H1 (cell line): ENCODE measurements at regions not wholly inside any gene's neighbourhood (a gene's known extent, or its start where the extent isn't known, plus 50 kb on each side); places are given as distances from the start of the nearest gene placed in this dataset.

Source experiments
- CTCF ChIA-PET: fragments of 300-600 bp; sonication (Branson Sonifier 250); formaldehyde crosslinking; loops from one replicate; lab custom pipeline; 2021; ENCODE audit not compliant: partially characterized antibody; lab: Charles Lee
- POLR2A ChIA-PET: fragments of 300-600 bp; sonication (Branson Sonifier 250); formaldehyde crosslinking; loops from one replicate; lab custom pipeline; 2021; ENCODE audit warnings: inconsistent platforms; ENCODE audit not compliant: partially characterized antibody; lab: Charles Lee
- DNase-seq, 2 experiments: peaks; one replicate each; pipeline versions ENCODE4 v3.0.0 to v3.0.0-alpha.2; 2010 to 2022; ENCODE audit warnings: low spot score in 2 of 2, low read depth in 1 of 2, mixed read lengths in 1 of 2
- FAIRE-seq: peaks from 2 replicates; lab custom pipeline; 2011; peaks lifted over from hg19 to GRCh38; lab: Jason Lieb, UNC
- H2AFZ ChIP-seq: 2 replicates; pipeline ENCODE4 v1.8.1; 2012; ENCODE audit warnings: low read length, inconsistent platforms
- H2AK5ac ChIP-seq: 2 replicates; pipeline ENCODE4 v1.6.1; 2013; ENCODE audit warnings: low read depth, low read length
- H2BK120ac ChIP-seq: replicated peaks from 2 replicates; pipeline ENCODE3; 2013; ENCODE audit warnings: low read depth, low read length, inconsistent platforms
- H2BK12ac ChIP-seq: 2 replicates; pipeline ENCODE4 v1.6.1; 2013; ENCODE audit warnings: low read depth, low read length
- H2BK15ac ChIP-seq: 2 replicates; pipeline ENCODE4 v1.6.1; 2013; ENCODE audit warnings: low read length
- H2BK20ac ChIP-seq: 2 replicates; pipeline ENCODE4 v1.6.1; 2013; ENCODE audit warnings: low read length
- H2BK5ac ChIP-seq: 2 replicates; pipeline ENCODE4 v1.6.1; 2013; ENCODE audit warnings: low read depth, low read length
- H3K14ac ChIP-seq: 2 replicates; pipeline ENCODE4 v1.6.1; 2013; ENCODE audit warnings: inconsistent platforms; ENCODE audit not compliant: insufficient read length
- H3K18ac ChIP-seq: 2 replicates; pipeline ENCODE4 v1.6.1; 2013; ENCODE audit warnings: low read length; ENCODE audit errors: extremely low read depth
- H3K23ac ChIP-seq: 2 replicates; pipeline ENCODE4 v1.6.1; 2013; ENCODE audit warnings: inconsistent platforms; ENCODE audit not compliant: insufficient read length
- H3K23me2 ChIP-seq: 2 replicates; pipeline ENCODE4 v1.6.1; 2013; ENCODE audit warnings: low read depth, low read length
- H3K27ac ChIP-seq: 2 replicates; pipeline ENCODE4 v1.6.1; 2011; ENCODE audit warnings: low read depth, low read length, inconsistent platforms
- H3K27me3 ChIP-seq, 4 experiments: replicated peaks in 1 of 4; 1 replicate in 1 of 4; 2 replicates in 3 of 4; pipeline versions ENCODE4 v1.6.1 to v1.8.1; 2011 to 2013; ENCODE audit warnings: low read length in 3 of 4, mild to moderate bottlenecking in 3 of 4, inconsistent platforms in 2 of 4, mixed read lengths in 2 of 4, moderate library complexity in 1 of 4; ENCODE audit not compliant: control insufficient read depth in 3 of 4, insufficient read depth in 3 of 4; ENCODE audit errors: extremely low read depth in 1 of 4
- H3K36me3 ChIP-seq, 4 experiments: 2 replicates each; pipeline versions ENCODE4 v1.6.1 to v1.8.1; 2011 to 2013; ENCODE audit warnings: mild to moderate bottlenecking in 4 of 4, low read length in 3 of 4, moderate library complexity in 2 of 4, control low read depth in 1 of 4, inconsistent platforms in 1 of 4; ENCODE audit not compliant: insufficient read depth in 4 of 4, control insufficient read depth in 2 of 4
- H3K4ac ChIP-seq: replicated peaks from 2 replicates; pipeline ENCODE3; 2013; ENCODE audit warnings: low read length, low read depth, mixed read lengths, inconsistent platforms; ENCODE audit not compliant: insufficient read length
- H3K4me1 ChIP-seq, 4 experiments: replicated peaks in 1 of 4; 1 replicate in 1 of 4; 2 replicates in 3 of 4; pipeline versions ENCODE4 v1.6.1 to v1.8.1; 2011 to 2013; ENCODE audit warnings: low read length in 3 of 4, inconsistent platforms in 2 of 4, mixed read lengths in 1 of 4; ENCODE audit not compliant: insufficient read depth in 4 of 4, control insufficient read depth in 3 of 4
- H3K4me2 ChIP-seq, 2 experiments: 2 replicates each; pipeline versions ENCODE4 v1.6.1 to v1.8.1; 2011 to 2013; ENCODE audit warnings: low read depth in 2 of 2, low read length in 2 of 2, control low read depth in 1 of 2, inconsistent platforms in 1 of 2, mild to moderate bottlenecking in 1 of 2; ENCODE audit not compliant: insufficient read depth in 1 of 2
- H3K4me3 ChIP-seq, 4 experiments: fragments of 200-600, 300-600 bp in 1 of 4; sonication (generic), shearing (Covaris generic), sonication (Bioruptor Twin) in 1 of 4; 2 replicates each; pipeline versions ENCODE4 v1.5.1 to v1.8.1; 2011 to 2016; ENCODE audit warnings: low read length in 4 of 4, low read depth in 3 of 4, control low read depth in 2 of 4, inconsistent platforms in 2 of 4, mild to moderate bottlenecking in 2 of 4, mixed read lengths in 1 of 4, moderate library complexity in 1 of 4; ENCODE audit not compliant: insufficient read depth in 2 of 4; ENCODE audit errors: extremely low read depth in 1 of 4
- H3K56ac ChIP-seq: replicated peaks from 2 replicates; pipeline ENCODE3; 2013; ENCODE audit warnings: low read depth, mild to moderate bottlenecking, mixed read lengths, low read length, inconsistent platforms; ENCODE audit not compliant: insufficient read length
- H3K79me1 ChIP-seq: 2 replicates; pipeline ENCODE4 v1.6.1; 2013; ENCODE audit warnings: low read depth, low read length, control low read depth
- H3K79me2 ChIP-seq, 2 experiments: 2 replicates each; pipeline versions ENCODE4 v1.6.1 to v1.8.1; 2012 to 2013; ENCODE audit warnings: low read length in 2 of 2, mild to moderate bottlenecking in 2 of 2, inconsistent platforms in 1 of 2; ENCODE audit not compliant: insufficient read depth in 2 of 2, control insufficient read depth in 1 of 2
- H3K9ac ChIP-seq, 4 experiments: replicated peaks in 1 of 4; 1 replicate in 1 of 4; 2 replicates in 3 of 4; pipeline versions ENCODE4 v1.6.1 to v1.8.1; 2011 to 2013; ENCODE audit warnings: low read depth in 3 of 4, low read length in 3 of 4, control low read depth in 2 of 4, mild to moderate bottlenecking in 2 of 4, moderate library complexity in 2 of 4, inconsistent platforms in 1 of 4; ENCODE audit errors: extremely low read depth in 1 of 4
- H3K9me3 ChIP-seq, 2 experiments: 2 replicates each; pipeline versions ENCODE4 v1.6.1 to v1.8.1; 2012 to 2013; ENCODE audit warnings: mild to moderate bottlenecking in 2 of 2, moderate library complexity in 2 of 2, control low read depth in 1 of 2, inconsistent platforms in 1 of 2, low read depth in 1 of 2, low read length in 1 of 2, mixed read lengths in 1 of 2; ENCODE audit not compliant: insufficient read depth in 2 of 2
- H4K20me1 ChIP-seq, 2 experiments: replicated peaks in 1 of 2; 2 replicates each; pipeline versions ENCODE3 to v1.8.1; 2011 to 2013; ENCODE audit warnings: inconsistent platforms in 2 of 2, low read length in 2 of 2, mild to moderate bottlenecking in 1 of 2; ENCODE audit not compliant: insufficient read depth in 2 of 2, control insufficient read depth in 1 of 2
- H4K5ac ChIP-seq: 2 replicates; pipeline ENCODE4 v1.6.1; 2013; ENCODE audit warnings: low read length, low read depth, mixed read lengths, inconsistent platforms; ENCODE audit not compliant: insufficient read length
- H4K8ac ChIP-seq: 2 replicates; pipeline ENCODE4 v1.8.0; 2013; ENCODE audit warnings: mild to moderate bottlenecking, moderate library complexity, low read length, inconsistent platforms; ENCODE audit not compliant: insufficient read depth; ENCODE audit errors: extremely low read depth
- H4K91ac ChIP-seq: replicated peaks from 2 replicates; pipeline ENCODE3; 2013; ENCODE audit warnings: low read length, mixed read lengths, inconsistent platforms; ENCODE audit not compliant: insufficient read length
- BACH1 ChIP-seq: IDR thresholded peaks from 2 replicates; pipeline ENCODE4 v1.6.1; 2012; ENCODE audit warnings: low read length, improper control_type of control experiment
- E2F6 ChIP-seq: IDR thresholded peaks from 2 replicates; pipeline ENCODE4 v1.6.1; 2012; ENCODE audit warnings: inconsistent platforms
- RXRA ChIP-seq: IDR thresholded peaks from 2 replicates; pipeline ENCODE4 v1.6.1; 2011; ENCODE audit warnings: low read depth, mild to moderate bottlenecking, low read length, moderate library complexity; ENCODE audit not compliant: insufficient read depth
- WGBS, 2 experiments: shearing (Covaris generic) in 1 of 2; methylation state at CpG; one replicate each; pipeline versions ENCODE4 v1.1.6 to v1.1.7; 2013 to 2015; ENCODE audit warnings: low lambda C conversion rate in 2 of 2, mixed read lengths in 2 of 2, inconsistent platforms in 1 of 2, low coverage in 1 of 2, missing lambda C conversion rate in 1 of 2; ENCODE audit not compliant: insufficient replicate concordance in 2 of 2, insufficient coverage in 1 of 2, insufficient read length in 1 of 2; ENCODE audit errors: extremely low coverage in 1 of 2, missing lambda C conversion rate in 1 of 2; 5-methylcytosine and 5-hydroxymethylcytosine counted together

DNA sequence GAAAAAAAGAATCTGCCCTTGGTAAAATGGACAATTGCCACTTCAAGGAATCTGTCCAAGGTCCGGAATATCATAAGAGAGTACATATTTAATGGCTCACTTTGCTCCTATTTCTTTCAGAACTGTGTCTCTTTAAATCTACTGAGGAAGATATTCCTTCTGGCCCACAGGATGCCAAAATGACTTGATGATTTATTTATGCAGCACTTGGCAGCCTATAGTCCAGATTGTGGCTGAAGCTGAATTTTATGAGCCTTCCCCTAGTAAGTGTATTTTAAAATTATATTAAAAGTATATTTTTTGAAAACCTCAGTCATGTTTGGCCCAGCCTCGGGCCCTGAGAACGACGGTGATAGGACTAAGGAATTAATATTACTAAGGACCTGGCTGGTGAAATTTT, 465.1 kb upstream of the HNRNPA3 start:
- Histone ChIP-seq H3K79me1 (no peaks in the 10 kb centered on the region), H2AK5ac (no peak overlapping the region), H3K36me3 (no peaks in the 10 kb centered on the region), H3K23ac (no peak overlapping the region), H3K4me3 (no peak overlapping the region), H2BK20ac (no peak overlapping the region), H2AFZ (no peak overlapping the region), H4K8ac (no peak overlapping the region), H2BK12ac (no peak overlapping the region), H3K18ac (no peak overlapping the region; the same call in 1 of the 2 replicates), H2BK15ac (no peak overlapping the region), H3K4ac (no peak overlapping the region), H3K9me3 (no peaks in the 10 kb centered on the region), H3K79me2 (no peaks in the 10 kb centered on the region), H3K4me1 (peaks cover 3 to 26% (median 11%) of the 10 kb centered on the region in 4 experiments; a peak in 6 of 7 replicates), H2BK120ac (peak overlapping the region; percentile 21), H3K56ac (no peak overlapping the region), H3K4me2 (no peak overlapping the region), H2BK5ac (no peak overlapping the region), H3K9ac (no peak overlapping the region), H3K23me2 (no peaks in the 10 kb centered on the region), H4K91ac (peak overlapping the region; percentile 78), H3K14ac (no peak overlapping the region), H3K27ac (no peak overlapping the region), H3K27me3 (no peaks in the 10 kb centered on the region), H4K5ac (no peak overlapping the region), H4K20me1 (no peaks in the 10 kb centered on the region)
- TF ChIP-seq E2F6 (no peak), BACH1 (no peak), RXRA (no peak)
- no peak for DNase-seq
- WGBS, 2 experiments, result 90% methylated on average over 4 of the region's 4 CpGs; no CpG with 5 or more reads in 1 of the 2 experiments
- FAIRE-seq, result no peak
- POLR2A ChIA-PET, result interaction anchor here (0.7 to 1.4 kb wide), 2 partner anchors 13 to 72 kb away, joined by 4 read pairs; no protein-coding TSS in a partner anchor
- CTCF ChIA-PET, result interaction anchor here (0.6 to 2.3 kb wide), 10 partner anchors 8 to 208 kb away, joined by 3 to 7 read pairs (median 4); no protein-coding TSS in a partner anchor
